ENCODE measurements at regions not wholly inside any gene's neighbourhood (a gene's known extent, or its start where the extent isn't known, plus 50 kb on each side); places are given as distances from the start of the nearest gene placed in this dataset.

- no peaks in the 10 kb centered on the region for H3K36me3 ChIP-seq (ENCODE audit: control insufficient read depth, insufficient read depth, low read length)
- H4K20me1 ChIP-seq (replicated peaks; ENCODE audit: control insufficient read depth, insufficient read depth, low read length): no peaks in the 10 kb centered on the region
- ATAC-seq (no peak), FAIRE-seq (no peak), DNase-seq (ENCODE audit: extremely low read depth in 1 of 4, low spot score in 3 of 4) (peak in 2 of 4 experiments; percentile 15 to 18)
- no peak overlapping the region for H2AFZ ChIP-seq (ENCODE audit: low read depth, low read length)
- H3K9me3 ChIP-seq (replicated peaks; ENCODE audit: control insufficient read depth, insufficient read depth, low read depth, low read length): no peaks in the 10 kb centered on the region
- H3K9me1 ChIP-seq (ENCODE audit: control insufficient read depth, insufficient read depth, low read length): no peaks in the 10 kb centered on the region
- no peak overlapping the region for H3K9ac ChIP-seq (ENCODE audit: insufficient read depth in 1 of 2, low read depth in 2 of 2, low read length in 2 of 2)
- BruUV-seq (replicated peaks): no TSS peak
- peak; percentile 89 for TF ChIP-seq PKNOX1 (IDR thresholded peaks at IDR 0.05)
- no peak for TF ChIP-seq PBX2 (CRISPR knock-in tag; IDR thresholded peaks at IDR 0.05; ENCODE audit: low read depth)
- TF ChIP-seq PBX2 (tag; conservative IDR thresholded peaks at IDR 0.05; ENCODE audit: low read depth): 0 out of 2 replicates have a peak, but pooled peaks have one; percentile 15
- TF ChIP-seq TRIM24 (IDR thresholded peaks at IDR 0.05): no peak
- H3K4me3 ChIP-seq: no peak overlapping the region
- H3K27ac ChIP-seq (ENCODE audit: extremely low read depth, low read depth, low read length): no peak overlapping the region
- no peaks in the 10 kb centered on the region for H3K79me2 ChIP-seq (ENCODE audit: control insufficient read depth, insufficient read depth, low read length)
- in situ Hi-C loops (cut with MboI): no loop called here
- no peaks in the 10 kb centered on the region for H3K27me3 ChIP-seq (ENCODE audit: control insufficient read depth in 2 of 2, insufficient read depth in 2 of 2, low read length in 2 of 2)
- no peak overlapping the region for H3K4me2 ChIP-seq (ENCODE audit: insufficient read depth, low read length)
- CTCF ChIA-PET (ENCODE audit: low intra/inter-chr PET ratio): no interaction called here
- H3K4me1 ChIP-seq (replicated peaks in 1 of 2; ENCODE audit: control insufficient read depth in 2 of 2, insufficient read depth in 2 of 2, low read length in 2 of 2): peaks cover 0 to 6% of the 10 kb centered on the region in 2 experiments; a peak in 1 of 5 replicates
- POLR2A ChIA-PET: no interaction called here
- intact Hi-C loops (cut with micrococcal nuclease): no loop called here
These were observed 646.2 kb downstream of the KCNT2 start for GRCh38 chr1:195962051-195962450.

All from K562 (cell line).